Keratinocyte (primary cell): ENCODE measurements at regions not wholly inside any gene's neighbourhood (a gene's known extent, or its start where the extent isn't known, plus 50 kb on each side); places are given as distances from the start of the nearest gene placed in this dataset.

Experiments
- DNase-seq: peaks from one replicate; pipeline ENCODE4 v3.0.0-alpha.2; 2011; ENCODE audit warnings: low read depth, missing footprints, low spot score
- FAIRE-seq: peaks from 2 replicates; lab custom pipeline; 2011; peaks lifted over from hg19 to GRCh38; lab: Jason Lieb, UNC
- H2AFZ ChIP-seq: 2 replicates; pipeline ENCODE4 v1.6.0; 2012; ENCODE audit warnings: low read length, control low read depth, inconsistent platforms; ENCODE audit not compliant: control insufficient read depth
- H3K27ac ChIP-seq: 2 replicates; pipeline ENCODE4 v1.5.1; 2011; ENCODE audit warnings: low read length; ENCODE audit not compliant: control insufficient read depth, insufficient read depth
- H3K27me3 ChIP-seq: 3 replicates; pipeline ENCODE4 v1.6.0; 2011; ENCODE audit warnings: low read length; ENCODE audit not compliant: control insufficient read depth, insufficient read depth; ENCODE audit errors: extremely low read depth
- H3K36me3 ChIP-seq, 2 experiments: 2 replicates in 1 of 2; 3 replicates in 1 of 2; pipeline ENCODE4 v1.5.1; 2011; ENCODE audit warnings: low read length in 2 of 2, mild to moderate bottlenecking in 1 of 2; ENCODE audit not compliant: control insufficient read depth in 2 of 2, insufficient read depth in 2 of 2; ENCODE audit errors: extremely low read depth in 1 of 2
- H3K4me1 ChIP-seq: 3 replicates; pipeline ENCODE4 v1.5.1; 2011; ENCODE audit warnings: low read length; ENCODE audit not compliant: control insufficient read depth, insufficient read depth; ENCODE audit errors: extremely low read depth
- H3K4me2 ChIP-seq: 3 replicates; pipeline ENCODE4 v1.6.0; 2011; ENCODE audit warnings: low read depth, low read length; ENCODE audit not compliant: control insufficient read depth, insufficient read depth; ENCODE audit errors: extremely low read depth
- H3K4me3 ChIP-seq, 3 experiments: fragments of 200-600 bp in 1 of 3; sonication (generic) in 1 of 3; 2 replicates in 2 of 3; 3 replicates in 1 of 3; pipeline ENCODE4 v1.5.1; 2011 to 2016; ENCODE audit warnings: low read length in 3 of 3, mild to moderate bottlenecking in 3 of 3, control low read depth in 2 of 3, inconsistent platforms in 1 of 3, low read depth in 1 of 3, mixed read lengths in 1 of 3, mixed run types in 1 of 3, moderate library complexity in 1 of 3; ENCODE audit not compliant: control insufficient read depth in 2 of 3, insufficient read depth in 2 of 3; ENCODE audit errors: extremely low read depth in 1 of 3
- H3K79me2 ChIP-seq: 2 replicates; pipeline ENCODE4 v1.6.0; 2012; ENCODE audit warnings: low read length; ENCODE audit not compliant: control insufficient read depth, insufficient read depth
- H3K9ac ChIP-seq: 3 replicates; pipeline ENCODE4 v1.6.0; 2011; ENCODE audit warnings: low read length; ENCODE audit not compliant: control insufficient read depth, insufficient read depth; ENCODE audit errors: extremely low read depth
- H3K9me1 ChIP-seq: 3 replicates; pipeline ENCODE4 v1.6.0; 2011; ENCODE audit warnings: low read length; ENCODE audit not compliant: control insufficient read depth, insufficient read depth; ENCODE audit errors: extremely low read depth
- H3K9me3 ChIP-seq: 2 replicates; pipeline ENCODE4 v1.5.1; 2012; ENCODE audit warnings: low read depth, low read length; ENCODE audit not compliant: control insufficient read depth
- H4K20me1 ChIP-seq: 3 replicates; pipeline ENCODE4 v1.6.0; 2011; ENCODE audit warnings: low read length; ENCODE audit not compliant: control insufficient read depth, insufficient read depth; ENCODE audit errors: extremely low read depth
- EZH2 ChIP-seq: IDR thresholded peaks from one replicate; pipeline ENCODE4 v1.6.1; 2012; ENCODE audit warnings: inconsistent platforms, mild to moderate bottlenecking, low read length, moderate library complexity
- dilution Hi-C: fragments of 300-500 bp; cut with MboI; formaldehyde crosslinking; loops from one replicate; pipeline ENCODE4 v1.7.0; 2020; ENCODE audit warnings: low sequenced_read_pairs; ENCODE audit not compliant: extremely low pct_ligation_motif_present
- TF ChIP-seq, protein P1 (sequence below), 3 experiments: IDR thresholded peaks in 1 of 3; conservative IDR thresholded peaks in 1 of 3; optimal IDR thresholded peaks in 1 of 3; 2 replicates in 2 of 3; 3 replicates in 1 of 3; pipeline versions ENCODE3 to v1.5.1; 2011; ENCODE audit warnings: low read length in 3 of 3, mild to moderate bottlenecking in 3 of 3, moderate library complexity in 2 of 3, control low read depth in 1 of 3, inconsistent platforms in 1 of 3; ENCODE audit not compliant: insufficient read depth in 2 of 3; ENCODE audit errors: extremely low read depth in 1 of 3

DNA sequence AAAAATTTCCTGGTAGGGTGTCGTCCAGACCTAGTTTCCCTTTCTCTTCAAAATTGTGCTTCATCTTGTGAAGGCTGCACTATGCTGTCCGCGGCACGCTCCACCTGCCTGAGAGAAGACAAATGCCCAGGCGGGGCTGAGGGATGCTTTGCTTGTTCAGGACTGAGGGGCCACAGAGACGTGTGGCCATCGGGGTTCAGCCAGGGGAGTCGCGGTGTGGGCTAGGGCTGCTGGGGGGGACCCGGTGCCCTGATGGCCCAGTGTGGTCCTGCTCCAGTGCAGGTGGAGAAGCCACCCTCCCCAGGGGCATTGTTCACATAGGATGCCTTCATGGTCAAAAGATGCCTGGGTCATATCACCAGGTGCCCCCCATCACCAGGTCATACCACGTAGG, 107.8 kb upstream of the SHH start:
- H4K20me1 ChIP-seq, result no peaks in the 10 kb centered on the region
- H3K4me3 ChIP-seq, result no peak overlapping the region
- no peaks in the 10 kb centered on the region for H3K9me1 ChIP-seq
- no peak for TF ChIP-seq EZH2
- TF ChIP-seq, protein P1, sequence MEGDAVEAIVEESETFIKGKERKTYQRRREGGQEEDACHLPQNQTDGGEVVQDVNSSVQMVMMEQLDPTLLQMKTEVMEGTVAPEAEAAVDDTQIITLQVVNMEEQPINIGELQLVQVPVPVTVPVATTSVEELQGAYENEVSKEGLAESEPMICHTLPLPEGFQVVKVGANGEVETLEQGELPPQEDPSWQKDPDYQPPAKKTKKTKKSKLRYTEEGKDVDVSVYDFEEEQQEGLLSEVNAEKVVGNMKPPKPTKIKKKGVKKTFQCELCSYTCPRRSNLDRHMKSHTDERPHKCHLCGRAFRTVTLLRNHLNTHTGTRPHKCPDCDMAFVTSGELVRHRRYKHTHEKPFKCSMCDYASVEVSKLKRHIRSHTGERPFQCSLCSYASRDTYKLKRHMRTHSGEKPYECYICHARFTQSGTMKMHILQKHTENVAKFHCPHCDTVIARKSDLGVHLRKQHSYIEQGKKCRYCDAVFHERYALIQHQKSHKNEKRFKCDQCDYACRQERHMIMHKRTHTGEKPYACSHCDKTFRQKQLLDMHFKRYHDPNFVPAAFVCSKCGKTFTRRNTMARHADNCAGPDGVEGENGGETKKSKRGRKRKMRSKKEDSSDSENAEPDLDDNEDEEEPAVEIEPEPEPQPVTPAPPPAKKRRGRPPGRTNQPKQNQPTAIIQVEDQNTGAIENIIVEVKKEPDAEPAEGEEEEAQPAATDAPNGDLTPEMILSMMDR (optimal IDR thresholded peaks at IDR 0.05 in 1 of 3, IDR thresholded peaks at IDR 0.05 in 1 of 3, conservative IDR thresholded peaks at IDR 0.05 in 1 of 3; ENCODE audit: extremely low read depth in 1 of 3, insufficient read depth in 2 of 3, low read length in 3 of 3), result no peak
- no peaks in the 10 kb centered on the region for H3K36me3 ChIP-seq
- no peak for DNase-seq
- peaks cover 11% of the 10 kb centered on the region for H3K4me1 ChIP-seq
- no peak overlapping the region for H3K4me2 ChIP-seq
- no peaks in the 10 kb centered on the region for H3K27me3 ChIP-seq
- H3K9ac ChIP-seq, result no peak overlapping the region
- H3K9me3 ChIP-seq, result peaks cover 1% of the 10 kb centered on the region
- no peak overlapping the region for H3K27ac ChIP-seq
- FAIRE-seq, result no peak
- H2AFZ ChIP-seq, result no peak overlapping the region
- H3K79me2 ChIP-seq, result no peaks in the 10 kb centered on the region
- dilution Hi-C loops, result no loop called here

DNA sequence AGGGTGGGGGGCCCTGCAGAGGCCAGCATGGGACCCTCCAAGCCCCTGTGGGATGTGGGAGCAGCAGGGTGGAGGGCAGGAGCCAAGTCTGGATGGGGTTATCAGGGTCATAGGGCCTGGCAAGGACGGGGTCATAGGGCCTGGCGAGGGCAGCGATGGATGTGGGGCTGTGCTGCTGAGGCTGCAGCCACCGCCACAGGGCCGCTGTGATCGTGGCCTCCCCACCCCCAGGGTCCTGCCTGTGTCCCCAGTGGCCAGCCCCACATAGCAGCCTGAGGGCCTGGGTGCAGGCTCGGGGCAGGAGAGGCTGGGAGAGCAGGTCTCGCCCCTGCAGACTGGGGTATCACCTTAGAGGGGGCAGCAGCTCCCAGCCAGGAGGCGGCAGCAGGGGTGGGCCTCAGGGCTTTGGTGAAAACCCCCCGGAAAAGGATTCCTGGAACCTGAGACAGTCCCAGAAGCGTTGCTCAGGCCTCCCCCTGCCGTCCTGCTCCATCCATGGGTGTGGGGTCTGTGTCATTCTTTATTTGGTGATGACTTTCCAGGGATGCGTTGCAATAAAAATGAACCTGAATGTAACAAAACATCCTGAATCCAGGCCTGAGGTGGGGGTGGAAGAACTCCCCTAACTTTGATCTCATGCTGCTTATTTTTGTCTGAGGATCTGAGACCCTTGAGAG, 107.3 kb upstream of the SHH start:
- peaks cover 11% of the 10 kb centered on the region for H3K4me1 ChIP-seq
- H3K27ac ChIP-seq, result no peak overlapping the region
- H3K36me3 ChIP-seq, result no peaks in the 10 kb centered on the region
- H3K4me2 ChIP-seq, result no peak overlapping the region
- no peaks in the 10 kb centered on the region for H3K79me2 ChIP-seq
- H3K9ac ChIP-seq, result no peak overlapping the region
- H3K9me1 ChIP-seq, result no peaks in the 10 kb centered on the region
- DNase-seq (no peak), FAIRE-seq (no peak)
- H3K27me3 ChIP-seq, result no peaks in the 10 kb centered on the region
- no peak overlapping the region for H3K4me3 ChIP-seq
- peaks cover 1% of the 10 kb centered on the region for H3K9me3 ChIP-seq
- no peak for TF ChIP-seq EZH2
- TF ChIP-seq, protein P1 (optimal IDR thresholded peaks at IDR 0.05 in 1 of 3, IDR thresholded peaks at IDR 0.05 in 1 of 3, conservative IDR thresholded peaks at IDR 0.05 in 1 of 3; ENCODE audit: extremely low read depth in 1 of 3, insufficient read depth in 2 of 3, low read length in 3 of 3), result no peak
- H2AFZ ChIP-seq, result no peak overlapping the region
- H4K20me1 ChIP-seq, result no peaks in the 10 kb centered on the region
- dilution Hi-C loops, result no loop called here
